GM23338 (cell line): ENCODE measurements at regions not wholly inside any gene's neighbourhood (a gene's known extent, or its start where the extent isn't known, plus 50 kb on each side); places are given as distances from the start of the nearest gene placed in this dataset.

ENCODE experiments used
- ATAC-seq: fragments of 200-7000 bp; cut with Tn5 transposase; 3 replicates; pipeline ENCODE4 v1.9.1; 2020
- DNase-seq: peaks from one replicate; pipeline ENCODE4 v3.0.0-alpha.2; 2015; ENCODE audit warnings: low spot score
- H2AFZ ChIP-seq: fragments of 200-600 bp; sonication (generic); 2 replicates; pipeline ENCODE4 v1.8.0; 2016; ENCODE audit warnings: antibody characterized with exemption, mild to moderate bottlenecking, moderate library complexity
- H3F3A ChIP-seq: fragments of 200-600 bp; sonication (generic); replicated peaks from 2 replicates; pipeline ENCODE4 v1.8.0; 2017; ENCODE audit warnings: antibody characterized with exemption, mixed run types, low read depth
- H3K27ac ChIP-seq: fragments of 200-600 bp; sonication (generic); 2 replicates; pipeline ENCODE4 v1.6.1; 2016; ENCODE audit warnings: low read depth
- H3K27me3 ChIP-seq: fragments of 200-600 bp; sonication (generic); 2 replicates; pipeline ENCODE4 v1.8.0; 2016; ENCODE audit warnings: mild to moderate bottlenecking, mixed run types, moderate library complexity; ENCODE audit not compliant: insufficient read depth
- H3K36me3 ChIP-seq: fragments of 200-600 bp; sonication (generic); 2 replicates; pipeline ENCODE4 v1.8.0; 2016; ENCODE audit warnings: mild to moderate bottlenecking; ENCODE audit not compliant: insufficient read depth
- H3K4me1 ChIP-seq: fragments of 200-600 bp; sonication (generic); 2 replicates; pipeline ENCODE4 v1.8.0; 2016; ENCODE audit warnings: mild to moderate bottlenecking, moderate library complexity; ENCODE audit not compliant: insufficient read depth
- H3K4me2 ChIP-seq: fragments of 200-600 bp; sonication (generic); 2 replicates; pipeline ENCODE4 v1.7.1; 2017; ENCODE audit warnings: mixed run types
- H3K4me3 ChIP-seq: fragments of 200-600 bp; sonication (generic); 2 replicates; pipeline ENCODE4 v1.6.1; 2016; ENCODE audit warnings: mixed run types
- H3K79me2 ChIP-seq: fragments of 200-600 bp; sonication (generic); replicated peaks from 2 replicates; pipeline ENCODE4 v1.8.0; 2017; ENCODE audit warnings: mild to moderate bottlenecking; ENCODE audit not compliant: insufficient read depth
- H3K9me2 ChIP-seq: fragments of 200-600 bp; sonication (generic); 2 replicates; pipeline ENCODE4 v1.8.0; 2017; ENCODE audit not compliant: insufficient read depth
- H4K20me1 ChIP-seq: fragments of 200-600 bp; sonication (generic); replicated peaks from 2 replicates; pipeline ENCODE4 v1.8.0; 2017; ENCODE audit warnings: mild to moderate bottlenecking; ENCODE audit not compliant: insufficient read depth
- H3K27ac Mint-ChIP-seq: 2 replicates; pipeline ENCODE4 v1.8.0; 2020; ENCODE audit warnings: inconsistent platforms, mild to moderate bottlenecking, moderate library complexity, mixed read lengths
- H3K27me3 Mint-ChIP-seq: 3 replicates; pipeline ENCODE4 v1.8.0; 2022; ENCODE audit warnings: low read depth, mild to moderate bottlenecking, moderate library complexity, mixed read lengths, inconsistent platforms; ENCODE audit not compliant: insufficient read depth, poor library complexity
- H3K36me3 Mint-ChIP-seq: 3 replicates; pipeline ENCODE4 v1.8.0; 2021; ENCODE audit warnings: low read depth, mild to moderate bottlenecking, inconsistent platforms, moderate library complexity, mixed read lengths
- H3K4me1 Mint-ChIP-seq: 3 replicates; pipeline ENCODE4 v1.8.0; 2020; ENCODE audit warnings: mild to moderate bottlenecking, inconsistent platforms, mixed read lengths
- H3K4me3 Mint-ChIP-seq: 3 replicates; pipeline ENCODE4 v1.8.0; 2021; ENCODE audit warnings: moderate library complexity, mild to moderate bottlenecking, inconsistent platforms, mixed read lengths
- H3K9me3 Mint-ChIP-seq: 3 replicates; pipeline ENCODE4 v1.8.0; 2020; ENCODE audit warnings: moderate library complexity, mild to moderate bottlenecking, inconsistent platforms, mixed read lengths
- CREB1 ChIP-seq: fragments of 250-450 bp; sonication (Bioruptor Pico); IDR thresholded peaks from 2 replicates; pipeline ENCODE4 v1.5.0; 2020; ENCODE audit warnings: low read depth, mild to moderate bottlenecking, moderate library complexity
- CTCF ChIP-seq, 2 experiments: fragments of 200-600 bp in 1 of 2; sonication (generic) in 1 of 2; conservative IDR thresholded peaks; 2 replicates each; pipeline versions ENCODE4 v1.5.1 to v1.6.1; 2016 to 2017; ENCODE audit warnings: antibody characterized with exemption in 2 of 2, low read depth in 2 of 2, mild to moderate bottlenecking in 2 of 2, moderate library complexity in 1 of 2
- ETS1 ChIP-seq: IDR thresholded peaks from 2 replicates; pipeline ENCODE4 v1.6.1; 2016; ENCODE audit warnings: antibody characterized with exemption
- EZH2 ChIP-seq: fragments of 200-600 bp; sonication (generic); IDR thresholded peaks from one replicate; pipeline ENCODE4 v1.8.0; 2017; ENCODE audit warnings: antibody characterized with exemption, mild to moderate bottlenecking, low read depth; ENCODE audit not compliant: unreplicated experiment
- EZH2phosphoT487 ChIP-seq: fragments of 200-600 bp; sonication (generic); IDR thresholded peaks from one replicate; pipeline ENCODE4 v1.8.1; 2018; ENCODE audit warnings: antibody characterized with exemption; ENCODE audit not compliant: unreplicated experiment
- JUNB ChIP-seq: IDR thresholded peaks from one replicate; pipeline ENCODE4 v1.6.1; 2016; ENCODE audit warnings: antibody characterized with exemption; ENCODE audit not compliant: unreplicated experiment
- NANOG ChIP-seq: IDR thresholded peaks from 2 replicates; pipeline ENCODE4 v1.6.1; 2016; ENCODE audit warnings: antibody characterized with exemption, borderline replicate concordance
- POLR2AphosphoS5 ChIP-seq: IDR thresholded peaks from 2 replicates; pipeline ENCODE4 v1.6.1; 2016; ENCODE audit warnings: antibody characterized with exemption, low read depth
- REST ChIP-seq: IDR thresholded peaks from one replicate; pipeline ENCODE4 v1.6.1; 2018; ENCODE audit warnings: antibody characterized with exemption; ENCODE audit not compliant: unreplicated experiment
- STAT1 ChIP-seq: IDR thresholded peaks from one replicate; pipeline ENCODE4 v1.6.1; 2016; ENCODE audit warnings: antibody characterized with exemption; ENCODE audit not compliant: unreplicated experiment
- ZNF114 ChIP-seq: fragments of 250-450 bp; sonication (Bioruptor Pico); IDR thresholded peaks from 2 replicates; pipeline ENCODE4 v1.5.0; 2020; ENCODE audit warnings: mild to moderate bottlenecking, moderate library complexity
- ZNF331 ChIP-seq: fragments of 250-450 bp; sonication (Bioruptor Pico); IDR thresholded peaks from 2 replicates; pipeline ENCODE4 v1.5.0; 2020; ENCODE audit warnings: low read depth, mild to moderate bottlenecking, moderate library complexity
- ZNF462 ChIP-seq: fragments of 250-450 bp; sonication (Bioruptor Pico); IDR thresholded peaks from 2 replicates; pipeline ENCODE4 v1.5.0; 2020; ENCODE audit warnings: mild to moderate bottlenecking, moderate library complexity

GRCh38 chr7:33707427-33707826 is 197.9 kb upstream of the BMPER start:
- no peak for ATAC-seq
- no peak overlapping the region for H3K4me3 ChIP-seq
- no peaks in the 10 kb centered on the region for H3K36me3 ChIP-seq
- peaks cover 11% of the 10 kb centered on the region for H3K27me3 Mint-ChIP-seq
- no peak for DNase-seq
- H3K27ac Mint-ChIP-seq = no peak overlapping the region
- H3K79me2 ChIP-seq = no peaks in the 10 kb centered on the region
- H3K27me3 ChIP-seq = peaks cover 17% of the 10 kb centered on the region
- peaks cover 7% of the 10 kb centered on the region for H3K9me3 Mint-ChIP-seq
- no peaks in the 10 kb centered on the region for H4K20me1 ChIP-seq
- H3K4me2 ChIP-seq = peak overlapping the region; percentile 29
- no peak overlapping the region for H3K4me3 Mint-ChIP-seq
- peaks cover 7% of the 10 kb centered on the region for H3K36me3 Mint-ChIP-seq
- no peaks in the 10 kb centered on the region for H3F3A ChIP-seq
- no peaks in the 10 kb centered on the region for H3K9me2 ChIP-seq
- H2AFZ ChIP-seq = no peak overlapping the region
- peaks cover 53% of the 10 kb centered on the region for H3K4me1 Mint-ChIP-seq
- no peak for TF ChIP-seq EZH2phosphoT487
- no peak for TF ChIP-seq ZNF462 (CRISPR knock-in tag)
- TF ChIP-seq EZH2 = no peak
- no peak for TF ChIP-seq STAT1
- no peak for TF ChIP-seq CTCF (conservative IDR thresholded peaks at IDR 0.05; ENCODE audit: low read depth in 2 of 2)
- no peak for TF ChIP-seq ZNF331
- no peak for TF ChIP-seq CREB1 (CRISPR knock-in tag)
- no peak for TF ChIP-seq ETS1
- no peak for TF ChIP-seq POLR2AphosphoS5
- no peak for TF ChIP-seq JUNB
- TF ChIP-seq ZNF114 (CRISPR knock-in tag) = no peak
- no peak for TF ChIP-seq NANOG
- no peak for TF ChIP-seq REST
- H3K27ac ChIP-seq = no peak overlapping the region
- peaks cover 28% of the 10 kb centered on the region for H3K4me1 ChIP-seq
